Left ventricle myocardium superior (tissue), 1 donor: ENCODE measurements at regions not wholly inside any gene's neighbourhood (a gene's known extent, or its start where the extent isn't known, plus 50 kb on each side); places are given as distances from the start of the nearest gene placed in this dataset.

Source experiments
- ATAC-seq: fragments of 200-7000 bp; cut with Tn5 transposase; one replicate; pipeline ENCODE4 v1.9.1; 2020; ENCODE audit warnings: mild to moderate bottlenecking, moderate library complexity
- DNase-seq: peaks from one replicate; pipeline ENCODE4 v3.0.0-alpha.2; 2020
- intact Hi-C: fragments of 100-400 bp; cut with micrococcal nuclease; formaldehyde crosslinking; loops from one replicate; pipeline ENCODE4 v1.11.0; 2022
- donor health status: DM: no; HTN: yes; CAD: no; lungs with severe emphysema.

DNA sequence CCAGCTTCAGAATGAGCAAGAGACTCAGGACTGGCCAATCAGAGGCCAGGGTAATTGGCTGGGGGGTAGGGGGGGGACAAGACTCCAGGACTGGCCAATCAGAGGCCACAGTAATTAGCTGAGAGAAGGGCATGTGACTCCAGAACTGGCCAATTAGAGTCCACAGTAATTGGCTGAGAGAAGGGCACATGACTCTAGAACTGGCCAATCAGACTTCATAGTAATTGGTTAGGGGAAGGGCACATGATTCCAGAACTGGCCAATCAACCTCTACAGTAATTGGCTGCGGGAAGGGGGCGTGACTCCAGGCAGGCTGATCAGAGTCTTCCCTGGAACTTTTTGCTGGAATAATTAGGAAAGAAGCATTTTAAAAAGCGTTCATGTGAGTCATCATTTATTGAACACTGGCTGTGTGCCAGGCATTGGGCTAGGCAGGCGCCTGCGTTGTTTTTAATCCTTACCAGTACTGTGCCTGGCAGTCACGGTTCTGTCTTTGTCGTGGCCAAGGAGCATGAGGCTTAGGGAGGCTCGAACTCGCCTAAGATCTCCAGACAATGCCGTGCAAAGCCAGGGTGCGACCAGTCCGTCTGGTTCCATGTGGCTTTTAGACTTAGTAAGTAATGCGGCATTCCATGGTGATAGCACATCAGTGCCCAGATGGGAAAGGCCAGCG, 508.1 kb downstream of the TBC1D22A start:
- intact Hi-C loops = no loop called here
- ATAC-seq (no peak), DNase-seq (no peak)

DNA sequence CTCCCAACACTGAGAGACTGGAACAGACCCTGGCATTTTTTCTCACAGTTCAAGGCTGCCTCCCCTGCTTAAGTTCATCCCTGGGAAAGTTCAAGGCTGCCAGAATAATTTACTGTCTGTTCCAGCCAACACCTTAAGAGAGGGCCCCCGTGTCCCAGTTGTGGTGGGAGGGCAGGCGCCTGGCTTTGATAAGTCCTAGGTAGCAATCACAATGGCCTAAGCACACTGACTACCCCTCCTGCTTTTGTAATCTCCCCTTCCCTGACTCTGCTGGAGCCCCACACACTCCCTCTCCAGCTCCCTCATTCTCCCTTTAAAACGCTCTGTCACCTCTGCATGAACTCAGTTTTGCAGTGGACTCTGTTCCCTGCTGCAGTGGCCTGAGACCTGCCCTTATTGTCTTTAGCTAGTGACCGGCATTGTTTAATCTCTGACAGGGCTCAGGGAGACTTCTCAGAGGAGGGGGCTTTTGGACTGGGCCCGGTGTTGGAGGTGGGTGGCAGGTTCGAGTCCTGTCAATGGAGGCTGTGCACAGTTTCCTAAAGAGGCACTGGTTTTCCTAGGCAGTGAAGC, 507.2 kb downstream of the TBC1D22A start:
- intact Hi-C loops = no loop called here
- ATAC-seq = no peak
- DNase-seq = no peak

DNA sequence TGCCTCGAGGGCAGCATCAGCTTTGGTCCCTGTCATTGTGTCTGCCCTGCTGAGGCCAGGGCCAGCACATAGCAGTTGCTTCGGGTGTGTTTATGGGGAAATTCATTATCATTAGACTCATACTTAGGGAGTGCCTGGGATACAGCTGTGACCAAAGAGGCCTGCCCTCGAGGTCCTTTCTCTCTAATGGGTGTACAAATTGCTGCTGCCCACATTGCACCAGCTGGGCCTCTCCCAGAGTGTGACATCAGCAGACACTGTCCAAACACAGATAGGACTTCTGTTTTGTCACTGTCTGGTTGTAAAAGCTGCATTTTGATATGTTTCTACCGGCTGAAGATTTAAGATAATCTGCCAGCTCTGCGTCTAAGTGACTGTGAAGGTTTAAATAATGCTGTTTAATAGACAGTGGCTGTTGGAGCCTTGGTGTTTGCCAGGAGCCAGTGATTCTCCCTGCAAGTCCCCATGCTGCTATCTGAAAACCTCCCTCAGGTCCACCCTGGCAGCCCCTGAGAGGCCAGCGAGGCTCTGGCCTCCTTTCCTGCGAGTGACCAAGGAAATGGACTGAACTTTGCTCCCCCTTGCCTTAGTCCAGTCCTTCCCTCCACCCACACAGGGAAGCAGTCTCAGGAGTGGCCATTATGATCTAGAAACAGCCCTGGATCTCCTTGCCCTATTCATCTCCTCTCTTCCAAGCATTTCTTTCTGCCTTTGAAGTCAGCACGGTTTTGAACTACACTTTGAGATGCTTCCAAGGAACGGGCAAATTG, 505.2 kb downstream of the TBC1D22A start:
- intact Hi-C loops = no loop called here
- no peak for ATAC-seq
- DNase-seq = no peak

DNA sequence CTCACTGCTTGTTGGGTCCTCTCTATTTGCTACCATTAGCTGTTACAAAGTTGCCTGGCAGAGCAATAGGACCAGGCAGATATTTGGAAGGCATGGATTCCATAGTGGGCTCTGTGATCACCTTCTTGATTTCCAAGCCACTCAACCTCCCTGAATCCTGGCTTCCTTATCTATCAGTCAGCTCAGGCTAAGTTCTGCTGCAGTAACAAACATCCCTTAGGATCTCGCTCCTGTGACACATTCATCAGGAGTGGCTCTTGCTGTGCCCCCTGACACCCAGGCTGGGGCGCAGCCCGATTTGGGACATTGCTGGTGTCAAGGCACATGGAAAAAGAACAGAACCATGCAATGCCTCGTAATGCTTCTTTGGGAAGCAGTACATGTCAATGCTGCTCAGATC, 503.9 kb downstream of the TBC1D22A start:
- intact Hi-C loops = no loop called here
- DNase-seq (no peak), ATAC-seq (no peak)

DNA sequence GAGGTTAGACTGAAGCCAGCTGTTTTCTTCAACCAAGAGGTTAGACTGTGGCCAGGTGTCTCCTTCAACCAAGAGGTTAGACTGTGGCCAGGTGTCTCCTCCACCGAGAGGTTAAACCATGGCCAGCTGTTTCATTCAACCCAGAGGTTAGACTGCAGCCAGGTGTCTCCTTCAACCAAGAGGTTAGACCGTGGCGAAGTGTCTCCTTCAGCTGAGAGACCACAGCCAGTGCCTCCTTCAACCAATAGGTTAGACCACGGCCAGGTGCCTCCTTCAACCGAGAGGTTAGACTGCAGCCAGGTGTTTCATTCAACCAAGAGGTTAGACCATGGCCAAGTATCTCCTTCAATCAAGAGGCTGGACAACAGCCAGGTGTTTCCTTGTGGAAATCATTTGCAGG, 498.1 kb downstream of the TBC1D22A start:
- DNase-seq (no peak), ATAC-seq (no peak)
- intact Hi-C loops = no loop called here

DNA sequence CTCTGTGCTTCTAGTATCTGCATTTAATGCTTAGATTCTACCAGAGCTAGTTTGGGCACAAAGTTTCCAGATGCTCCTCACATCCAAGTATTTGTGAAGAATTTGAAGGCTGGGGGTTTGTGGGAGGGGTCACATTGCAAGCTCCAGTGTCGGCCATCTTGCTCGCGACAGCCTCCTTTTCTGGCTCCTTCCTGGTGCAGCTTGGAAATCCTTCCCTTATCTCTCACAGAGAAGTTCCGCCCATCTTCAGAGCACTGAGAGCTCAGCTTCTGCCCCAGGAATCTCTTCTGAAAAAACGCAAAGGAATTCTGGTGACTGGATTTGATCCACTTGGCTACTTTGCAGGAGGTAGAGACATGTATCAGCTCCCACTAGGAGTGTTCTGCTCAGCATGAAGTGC, 497.5 kb downstream of the TBC1D22A start:
- no peak for ATAC-seq
- intact Hi-C loops = no loop called here
- no peak for DNase-seq

DNA sequence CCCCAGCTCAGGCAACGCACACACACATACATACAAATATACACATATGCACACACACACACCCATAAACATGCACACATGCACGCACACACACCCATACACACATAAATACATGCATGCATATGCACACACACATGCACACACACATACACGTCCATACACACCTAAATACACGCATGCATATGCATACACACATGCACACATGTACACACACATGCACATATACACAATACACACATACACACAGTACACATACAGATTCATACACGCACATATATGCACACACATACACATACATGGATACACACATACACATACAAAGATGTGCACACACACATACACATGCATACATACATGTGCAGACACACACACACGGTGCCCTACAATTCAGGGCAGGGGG, 496.6 kb downstream of the TBC1D22A start:
- DNase-seq (no peak), ATAC-seq (no peak)
- intact Hi-C loops = no loop called here

DNA sequence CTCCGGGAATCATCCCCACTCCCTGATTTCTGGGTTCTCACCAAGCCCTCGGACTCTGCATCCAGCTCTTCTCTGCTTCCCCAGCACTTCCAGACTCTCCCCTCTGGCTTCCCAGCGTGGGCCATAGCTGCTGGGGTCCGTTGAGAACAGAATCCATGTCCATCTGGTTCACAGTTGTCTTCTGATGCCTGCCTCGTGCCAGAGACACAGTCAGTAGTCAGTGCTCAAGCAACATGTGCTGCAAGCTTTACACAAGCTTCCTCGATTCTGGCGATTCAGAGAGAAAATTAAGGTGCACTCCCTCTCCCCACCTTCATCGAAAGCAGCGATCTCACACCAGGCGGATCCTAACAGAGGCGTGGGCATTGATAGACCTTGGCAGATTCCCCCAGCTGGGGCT, 495.5 kb downstream of the TBC1D22A start:
- ATAC-seq (no peak), DNase-seq (no peak)
- intact Hi-C loops = no loop called here

DNA sequence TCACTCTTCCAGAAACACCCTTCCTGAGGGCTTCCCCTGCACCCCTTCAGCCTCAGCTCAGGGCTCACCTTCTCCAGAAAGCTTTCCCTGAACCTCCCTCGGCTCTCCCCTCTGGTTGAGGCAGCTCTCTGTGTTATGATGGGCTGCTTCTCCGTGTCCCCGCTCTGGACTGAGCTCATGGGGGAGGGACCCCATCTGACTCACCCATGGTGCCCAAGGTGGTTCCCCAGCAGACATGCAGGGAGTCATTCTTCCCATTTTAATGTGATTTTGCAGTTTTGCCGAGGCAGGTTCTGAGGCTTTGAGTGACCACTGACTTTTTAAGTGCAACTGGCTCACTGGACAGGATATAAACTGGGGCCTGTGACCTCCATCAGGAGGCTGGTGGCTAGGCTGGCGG, 495.1 kb downstream of the TBC1D22A start:
- DNase-seq (no peak), ATAC-seq (no peak)

DNA sequence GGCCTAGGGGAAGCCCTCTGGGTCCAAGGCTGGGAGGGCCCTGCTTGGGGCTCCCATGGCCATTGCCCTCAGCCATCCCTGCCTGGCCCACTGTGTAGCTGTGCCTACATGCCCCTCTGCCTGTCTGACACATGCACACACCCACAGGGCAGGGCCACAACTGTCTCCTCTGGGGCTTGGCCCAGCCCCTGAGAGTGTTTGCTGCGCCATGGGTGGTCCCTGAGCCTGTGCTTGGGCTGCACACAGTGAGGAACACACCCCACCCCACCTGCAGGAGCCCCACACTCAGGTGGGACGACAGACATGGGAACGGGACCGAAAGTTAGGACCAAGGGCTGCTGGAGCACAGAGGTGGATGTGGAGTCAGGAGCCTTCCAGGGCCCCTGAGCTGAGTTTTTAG, 489.5 kb downstream of the TBC1D22A start:
- ATAC-seq (no peak), DNase-seq (no peak)
- intact Hi-C loops = no loop called here

More for the DNA sequence above, 495.1 kb downstream of the TBC1D22A start:
- intact Hi-C loops = no loop called here

DNA sequence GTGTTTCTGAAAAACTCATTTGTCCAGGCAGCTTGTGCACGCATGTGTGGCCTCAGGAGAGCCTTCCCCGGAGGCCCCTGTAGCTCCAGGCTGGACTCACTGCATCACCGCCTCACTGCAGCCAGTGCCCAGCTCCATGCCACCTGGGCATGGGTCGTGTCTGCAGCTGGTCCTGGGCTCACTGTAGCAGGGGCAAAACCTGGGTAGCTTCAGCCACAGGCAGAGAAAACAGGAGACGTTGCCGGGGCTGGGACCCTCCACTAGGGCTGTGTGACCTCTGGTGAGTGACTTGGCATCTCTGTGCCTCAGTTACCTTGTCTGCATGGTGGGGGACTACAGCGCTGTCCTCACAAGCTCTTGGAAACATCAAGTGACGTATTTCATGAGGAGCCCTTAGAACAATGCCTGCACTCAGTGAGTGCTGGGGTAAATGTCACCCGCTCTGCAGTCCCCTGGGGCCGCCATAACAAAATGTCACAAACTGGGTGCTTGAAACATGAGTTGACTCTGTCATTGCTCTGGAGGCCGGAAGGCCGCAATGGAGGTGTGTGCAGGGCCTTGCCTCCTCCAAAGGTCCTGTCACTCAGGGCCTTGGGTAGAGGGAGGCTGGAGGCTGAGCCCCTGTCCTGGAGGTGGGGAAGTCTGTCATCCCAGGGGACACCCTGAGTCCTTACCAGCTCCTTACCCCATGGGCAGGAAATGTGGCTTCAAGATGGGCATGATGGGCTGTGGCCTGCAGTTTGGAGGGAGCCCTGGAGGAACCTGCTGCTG, 488.7 kb downstream of the TBC1D22A start:
- intact Hi-C loops = no loop called here
- ATAC-seq = no peak
- no peak for DNase-seq

DNA sequence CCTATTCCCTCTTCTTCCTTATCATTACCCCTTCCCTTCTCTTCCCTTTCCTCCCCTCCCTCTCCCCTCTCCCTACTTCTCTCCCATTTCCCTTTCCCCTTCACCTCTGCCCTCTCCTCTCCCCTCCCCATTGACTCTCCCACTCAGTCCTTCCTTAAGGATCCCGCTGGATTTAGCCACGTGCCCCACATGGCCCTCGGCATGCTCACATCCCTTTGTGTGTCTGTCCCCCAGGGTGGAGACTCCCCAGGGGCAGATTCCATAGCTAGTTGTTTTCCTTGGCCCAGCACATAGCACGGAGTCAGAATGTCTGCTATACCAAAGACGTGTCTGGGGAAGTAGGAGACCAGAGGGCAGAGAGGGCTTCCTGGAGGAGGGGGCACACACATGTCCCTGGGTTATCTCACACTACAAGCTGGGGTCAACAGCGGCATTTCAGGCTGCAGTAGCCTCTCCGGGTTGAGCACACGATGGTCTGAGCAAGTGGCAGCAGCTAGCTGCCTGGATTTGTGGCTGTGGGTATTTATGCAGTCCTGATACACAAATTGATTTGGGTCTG, 487.0 kb downstream of the TBC1D22A start:
- ATAC-seq = no peak
- no peak for DNase-seq

DNA sequence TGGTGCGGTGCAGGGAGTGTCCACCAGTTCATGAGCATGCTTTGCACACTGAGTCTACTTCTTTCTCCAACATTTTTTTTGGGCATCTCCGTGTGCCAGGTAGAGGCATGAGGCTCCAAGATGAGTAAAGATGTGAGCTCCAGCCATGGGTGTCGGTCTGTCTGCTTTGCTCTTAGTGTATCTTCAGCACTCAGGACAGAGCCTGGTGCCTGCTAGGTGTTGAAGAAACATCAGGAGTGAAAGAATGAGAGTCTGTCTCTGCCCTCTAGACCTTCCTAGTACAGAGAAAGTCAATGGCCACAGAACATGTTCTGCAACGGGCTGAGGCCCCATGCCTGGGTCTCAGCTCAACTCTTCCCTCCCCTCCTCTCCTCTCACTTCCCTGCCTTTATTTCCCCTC, 486.5 kb downstream of the TBC1D22A start:
- intact Hi-C loops = no loop called here
- ATAC-seq = no peak
- DNase-seq = no peak

More for the DNA sequence above, 487.0 kb downstream of the TBC1D22A start:
- intact Hi-C loops = no loop called here

DNA sequence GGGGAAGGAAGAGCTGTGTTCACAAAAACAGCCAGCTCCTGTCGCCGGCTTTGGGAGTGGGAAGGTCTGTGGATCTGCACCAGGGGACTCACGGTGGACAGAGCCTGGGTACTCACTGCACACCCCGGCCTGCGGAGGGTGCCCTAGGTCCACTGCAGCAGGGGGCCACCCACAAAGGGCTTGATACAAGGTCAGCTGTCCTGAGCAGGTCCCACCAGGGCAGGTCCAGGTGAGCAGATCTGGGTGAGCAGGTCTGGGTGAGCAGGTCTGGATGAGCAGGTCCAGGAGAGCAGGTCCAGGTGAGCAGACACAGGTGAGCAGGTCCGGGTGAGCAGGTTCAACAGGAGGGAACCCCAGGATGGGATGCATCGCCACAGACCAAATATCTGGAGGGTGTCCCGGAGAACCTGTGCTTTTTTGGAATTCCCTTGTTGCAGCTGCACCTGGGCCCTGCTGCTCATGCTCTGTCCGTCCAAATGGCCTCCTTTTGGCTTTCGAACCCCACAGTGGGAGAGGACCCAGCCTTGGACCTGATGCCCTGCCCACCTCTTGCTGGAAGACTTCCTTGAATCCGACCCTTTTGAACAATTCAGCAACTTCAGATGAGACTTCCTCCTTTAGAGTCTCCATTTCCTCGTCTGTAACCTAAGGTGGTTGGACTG, 485.3 kb downstream of the TBC1D22A start:
- DNase-seq (no peak), ATAC-seq (no peak)
- intact Hi-C loops = no loop called here

DNA sequence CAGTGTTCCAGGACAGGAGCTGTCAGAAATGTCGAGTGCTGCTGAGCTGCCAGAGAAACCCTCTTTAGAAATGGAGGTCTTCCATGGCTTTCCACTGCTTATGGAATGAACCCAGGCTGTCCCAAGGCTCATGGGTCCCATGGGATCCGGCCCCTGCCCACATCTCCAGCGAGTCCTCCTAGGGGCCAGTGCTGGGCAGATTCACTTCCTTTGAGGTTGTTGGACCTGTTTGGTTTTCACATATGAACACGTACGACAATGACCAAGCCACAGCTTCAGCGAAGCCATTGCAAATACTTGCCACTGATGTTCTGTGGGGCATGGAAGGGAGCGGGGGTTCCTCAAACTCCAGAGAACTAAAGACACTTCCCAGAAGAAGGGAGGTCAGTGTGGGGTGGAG, 483.3 kb downstream of the TBC1D22A start:
- intact Hi-C loops = no loop called here
- DNase-seq = no peak
- no peak for ATAC-seq

DNA sequence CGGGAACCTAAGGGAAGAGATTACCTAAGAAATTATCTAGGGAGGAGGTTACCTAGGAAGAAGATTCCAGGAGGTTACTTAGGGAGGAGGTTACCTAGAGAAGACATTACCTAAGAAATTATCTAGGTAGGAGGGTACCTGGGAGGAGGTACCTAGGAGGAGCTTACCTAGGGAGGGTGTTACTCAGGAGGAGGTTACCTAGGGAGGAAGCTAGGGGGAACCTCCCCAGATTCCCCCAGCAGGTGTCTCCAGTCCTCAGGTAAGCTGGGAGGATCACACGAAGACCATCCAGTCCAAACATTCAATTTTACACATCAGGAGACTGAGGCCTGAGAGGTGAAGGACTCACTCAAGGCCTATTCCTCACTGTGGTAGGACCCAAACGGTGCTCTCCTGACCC, 482.8 kb downstream of the TBC1D22A start:
- ATAC-seq = no peak
- intact Hi-C loops = no loop called here

DNA sequence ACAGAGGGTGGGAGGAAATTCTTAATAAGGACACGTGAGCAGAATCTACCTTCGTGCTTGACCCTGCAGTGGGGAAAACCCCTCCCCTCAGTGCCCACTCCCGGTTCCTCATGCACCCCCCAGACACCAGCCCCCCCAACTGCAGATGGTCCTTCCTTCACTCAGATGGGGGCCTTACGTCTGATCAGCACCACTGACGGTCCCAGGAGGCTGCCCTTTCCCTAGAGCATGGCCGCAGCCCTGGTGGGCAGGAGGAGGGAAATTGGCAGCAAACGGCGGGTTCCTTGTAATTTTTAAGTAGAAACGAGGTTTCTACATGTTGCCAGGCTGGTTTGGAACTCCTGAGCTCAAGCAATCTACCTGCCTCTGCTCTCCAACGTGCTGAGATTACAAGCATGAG, 477.7 kb downstream of the TBC1D22A start:
- intact Hi-C loops = no loop called here
- ATAC-seq (no peak), DNase-seq (no peak)

More for the DNA sequence above, 482.8 kb downstream of the TBC1D22A start:
- DNase-seq = no peak

DNA sequence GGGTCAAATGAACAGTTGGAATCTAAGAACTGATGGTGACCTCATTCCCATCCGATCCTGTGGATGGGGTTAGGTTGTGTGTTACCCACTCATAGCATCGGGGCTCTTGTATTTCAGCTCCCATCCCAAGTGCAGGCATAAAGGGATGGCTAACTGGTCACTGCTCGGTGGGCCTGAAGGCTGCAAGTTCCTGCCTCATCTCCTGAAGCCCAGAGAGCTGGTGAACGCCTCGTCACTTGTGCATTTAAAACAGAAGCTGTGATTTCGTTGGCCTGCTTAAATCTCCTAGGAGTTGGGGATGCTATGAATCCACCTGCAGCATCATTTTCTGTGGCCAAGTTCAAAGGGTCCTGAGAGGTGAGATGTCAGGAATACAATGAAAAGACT, 477.0 kb downstream of the TBC1D22A start:
- ATAC-seq = no peak
- intact Hi-C loops = no loop called here
- DNase-seq = no peak
